ENCODE measurements at regions not wholly inside any gene's neighbourhood (a gene's known extent, or its start where the extent isn't known, plus 50 kb on each side); places are given as distances from the start of the nearest gene placed in this dataset.

- DNase-seq: no peak
These were observed 799.2 kb downstream of the NR2F2 start for GRCh38 chr15:97129674-97130073.

DNA sequence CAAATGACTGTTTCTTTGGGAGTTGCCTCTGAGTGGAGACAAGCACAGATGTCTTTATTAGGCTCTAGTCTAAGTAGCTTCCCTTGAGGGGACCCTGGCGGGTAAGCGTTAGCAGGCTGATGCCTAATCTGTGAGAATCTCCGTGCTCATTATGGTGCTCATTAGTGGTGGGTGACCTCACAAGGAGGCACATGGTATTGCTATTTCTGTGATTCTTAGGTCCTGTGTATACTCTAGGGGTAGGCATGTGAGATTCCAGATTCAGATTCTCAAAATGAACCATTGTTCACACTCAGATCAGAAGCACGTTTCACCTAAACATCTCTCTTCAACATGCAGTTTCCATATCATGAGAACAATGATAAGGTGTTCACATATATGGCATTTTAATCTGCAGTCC, 809.7 kb downstream of the NR2F2 start:
- DNase-seq: no peak

DNA sequence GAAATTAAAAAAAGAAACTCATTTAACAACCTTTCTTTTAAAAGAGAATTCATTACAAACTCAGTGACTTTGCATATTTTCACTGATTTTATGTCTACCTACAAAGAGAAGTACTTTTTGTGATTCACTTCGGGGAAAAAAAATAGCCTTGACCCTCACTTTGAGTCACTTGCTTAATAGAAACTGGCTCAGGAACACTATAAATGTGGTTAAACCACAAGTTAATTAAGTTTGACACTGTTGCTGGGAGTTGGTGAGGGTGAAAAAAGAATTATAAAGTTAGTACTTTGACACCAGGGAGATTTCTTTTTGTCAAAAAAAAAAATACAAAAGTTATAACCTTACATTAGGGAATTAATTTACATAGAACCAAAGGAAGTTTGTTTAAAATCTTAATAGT, 810.9 kb downstream of the NR2F2 start:
- no peak for DNase-seq

DNA sequence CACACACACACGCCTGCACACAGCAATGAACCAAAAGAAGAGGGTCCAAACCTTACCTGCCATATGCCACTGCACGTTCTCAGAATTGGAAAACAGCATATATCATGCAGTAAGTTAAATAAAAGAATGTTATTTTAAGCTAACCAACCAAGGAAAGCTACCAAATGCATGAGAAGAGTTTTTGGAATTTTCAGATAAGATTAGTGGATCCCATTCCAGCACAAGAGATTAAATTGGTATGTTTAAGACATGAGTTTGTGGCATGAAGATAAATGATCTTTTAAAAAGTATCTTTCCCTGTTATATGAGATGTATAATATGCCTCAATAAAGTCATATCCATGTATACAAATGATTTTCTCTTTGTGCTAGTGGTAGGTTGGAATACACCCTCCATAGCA, 811.4 kb downstream of the NR2F2 start:
- DNase-seq: no peak

DNA sequence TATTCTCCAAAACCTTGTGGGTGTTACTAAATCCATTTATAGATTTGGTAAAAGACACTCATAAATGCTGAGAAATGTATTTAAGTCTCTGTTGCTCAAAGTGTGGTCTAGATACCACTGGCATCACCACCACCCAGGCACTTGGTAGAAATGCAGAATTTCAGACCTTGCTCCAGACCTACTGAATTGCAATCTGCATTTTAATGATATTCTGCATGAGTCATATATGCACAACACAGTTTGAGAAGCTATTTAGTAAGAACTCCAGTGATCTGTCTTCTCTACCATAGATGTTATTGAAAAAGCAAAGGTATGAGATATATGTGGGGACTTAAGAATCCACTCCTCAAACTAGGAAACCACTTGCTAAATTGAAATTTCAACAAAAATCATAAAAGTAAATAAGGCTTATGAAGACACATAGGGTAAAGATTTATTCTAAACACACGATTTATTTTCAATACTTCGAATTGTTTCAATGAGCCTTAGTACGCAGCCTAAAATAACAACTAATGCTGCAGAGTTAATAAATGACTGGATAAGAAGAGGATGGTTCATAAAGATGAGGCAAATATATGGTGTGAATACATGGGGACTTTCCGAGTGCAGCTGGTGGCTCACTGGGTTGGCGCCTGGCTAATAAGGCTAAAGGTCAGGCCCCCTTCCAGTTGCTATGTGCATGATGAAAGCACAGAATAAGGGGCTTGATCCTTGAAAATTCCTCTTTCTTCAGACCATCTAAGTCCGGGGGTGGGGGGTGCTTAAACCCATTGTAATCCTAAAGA, 813.3 kb downstream of the NR2F2 start:
- DNase-seq: no peak

DNA sequence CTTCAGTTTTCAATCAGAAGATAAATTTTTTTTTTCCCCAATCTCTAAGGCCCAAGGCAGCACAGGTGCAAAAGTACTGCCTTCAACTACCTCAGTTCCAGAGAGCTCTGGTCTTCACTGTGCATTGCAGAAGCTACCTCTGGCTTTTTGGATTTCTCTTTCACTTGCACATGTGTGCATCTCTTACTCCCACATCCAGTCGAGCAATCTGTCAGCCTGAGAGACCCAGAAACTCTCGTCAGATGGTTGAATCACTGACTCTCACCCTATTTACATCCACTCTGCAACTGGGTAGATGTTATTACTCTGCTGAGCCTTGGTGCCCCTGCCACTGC, 813.8 kb downstream of the NR2F2 start:
- DNase-seq: no peak

GRCh38 chr15:97146929-97147870, 813.3 kb upstream of the ARRDC4 start:
- no peak for DNase-seq

DNA sequence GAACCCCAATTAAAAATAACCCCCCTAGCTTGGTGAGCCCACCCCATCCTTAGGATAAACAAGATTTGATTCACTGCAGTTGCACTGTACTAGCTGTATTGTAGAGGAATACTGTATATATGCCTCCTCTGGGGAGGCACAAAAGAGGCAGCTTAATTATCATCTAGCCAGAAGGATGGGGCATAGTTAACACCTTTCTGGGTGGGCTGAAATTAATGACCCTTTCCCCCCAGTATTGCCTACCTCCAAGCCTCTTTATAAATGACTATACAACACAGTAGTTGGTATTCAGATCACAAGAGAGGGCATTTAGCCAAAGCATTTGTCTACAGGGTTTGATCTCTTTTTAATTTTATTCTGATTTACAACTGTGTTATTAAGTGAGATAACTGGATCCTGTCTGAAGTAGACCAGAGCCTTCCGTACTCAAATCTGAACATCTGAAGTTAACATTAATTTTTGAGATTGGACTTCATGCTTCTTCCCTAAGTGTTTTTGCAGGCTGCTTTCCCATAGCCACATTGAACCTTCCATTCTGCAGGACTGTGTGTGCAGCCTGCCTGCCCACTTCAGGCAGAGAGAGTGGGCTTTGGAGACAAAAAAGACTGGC, 807.0 kb upstream of the ARRDC4 start:
- DNase-seq: no peak

- no peak for DNase-seq
These were observed 803.7 kb upstream of the ARRDC4 start for GRCh38 chr15:97156739-97157265.

- DNase-seq: no peak
These were observed 797.6 kb upstream of the ARRDC4 start for GRCh38 chr15:97162805-97163495.

DNA sequence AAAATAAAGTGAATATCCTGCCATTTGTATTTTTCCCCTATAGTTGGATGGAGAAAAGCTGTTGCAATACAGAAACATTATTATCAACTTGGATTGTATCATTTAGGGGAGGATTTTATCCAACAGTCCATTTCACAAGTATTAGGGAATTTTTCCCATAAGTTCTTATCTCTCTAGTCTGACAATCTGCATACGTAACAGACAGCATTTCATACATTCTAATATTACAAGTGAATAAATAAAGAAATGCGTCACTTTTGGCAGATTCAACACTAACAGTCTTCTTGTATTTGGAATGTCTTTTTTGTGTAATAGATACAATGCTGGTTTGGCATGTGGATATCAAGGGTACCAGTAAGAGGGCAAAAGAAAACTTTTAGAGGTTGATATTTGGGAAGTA, 795.3 kb upstream of the ARRDC4 start:
- DNase-seq: no peak

- DNase-seq: no peak
These were observed 791.6 kb upstream of the ARRDC4 start for GRCh38 chr15:97168704-97169475.

GRCh38 chr15:97171556-97171955, 788.9 kb upstream of the ARRDC4 start:
- no peak for DNase-seq

- DNase-seq: no peak
These were observed 785.5 kb upstream of the ARRDC4 start for GRCh38 chr15:97174886-97175540.

- no peak for DNase-seq
These were observed 783.3 kb upstream of the ARRDC4 start for GRCh38 chr15:97177151-97177577.

DNA sequence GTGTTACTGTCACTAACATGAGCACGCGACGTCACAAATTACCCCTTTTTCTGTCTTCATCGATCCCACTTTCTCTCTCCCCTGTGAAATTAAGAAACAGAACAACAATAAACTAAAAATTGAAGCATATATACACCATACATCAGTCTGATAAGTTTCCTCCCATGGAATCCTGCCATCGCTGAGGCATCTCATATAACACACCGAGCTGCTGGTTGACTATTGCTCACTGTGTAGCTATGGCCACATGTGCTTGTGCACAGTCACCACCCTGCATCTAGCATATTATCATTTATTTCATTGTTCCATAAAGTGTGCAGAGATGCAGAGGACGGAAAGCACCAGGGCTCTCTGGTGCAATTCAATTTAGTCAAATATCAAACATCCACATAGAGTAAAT, 777.9 kb upstream of the ARRDC4 start:
- no peak for DNase-seq

DNA sequence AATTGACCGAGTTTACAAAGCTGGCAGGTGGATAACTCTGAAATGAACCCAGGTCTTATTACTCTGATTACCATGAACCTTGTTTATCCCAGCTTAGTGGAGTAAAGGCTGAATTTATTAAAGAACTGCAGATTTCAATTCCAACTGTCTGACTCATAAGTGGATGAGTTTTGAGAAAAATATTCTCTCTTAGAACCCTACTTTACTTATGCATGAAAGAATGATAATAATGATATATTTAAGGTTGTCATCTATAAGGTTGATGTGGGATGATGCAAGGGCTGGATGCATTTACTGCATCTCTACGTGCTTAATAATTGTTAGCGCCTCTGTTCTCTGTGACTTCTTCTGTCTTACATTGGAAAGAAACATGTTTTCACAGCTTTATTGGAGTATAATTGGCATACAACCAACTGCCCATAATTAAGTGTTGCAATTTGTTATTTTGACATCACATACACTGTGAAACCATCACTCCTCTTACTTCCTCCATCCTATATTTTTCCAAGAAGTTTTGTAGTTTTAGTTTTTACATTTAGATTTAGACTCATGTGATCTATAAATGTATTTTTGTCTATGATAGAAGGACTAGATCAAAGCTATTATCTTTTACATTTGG, 771.2 kb upstream of the ARRDC4 start:
- no peak for DNase-seq

DNA sequence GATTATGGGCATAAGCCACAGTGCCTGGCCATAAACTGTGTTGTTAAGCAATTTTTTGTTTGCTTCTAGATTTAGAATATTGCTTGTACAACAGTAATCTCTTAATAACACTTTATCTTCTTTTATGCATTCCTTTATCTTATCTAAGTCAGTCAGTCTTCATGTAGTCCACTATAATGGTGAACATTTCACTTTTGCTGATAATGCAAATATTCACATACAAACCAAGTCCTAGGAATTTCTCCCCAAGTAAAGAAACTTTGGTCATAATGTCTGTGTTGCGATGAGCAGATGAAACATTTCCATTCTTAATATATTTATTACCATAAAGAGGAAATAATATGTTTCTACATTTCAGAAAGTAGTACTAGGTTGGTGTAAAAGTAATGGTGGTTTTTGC, 765.8 kb upstream of the ARRDC4 start:
- DNase-seq: no peak

DNA sequence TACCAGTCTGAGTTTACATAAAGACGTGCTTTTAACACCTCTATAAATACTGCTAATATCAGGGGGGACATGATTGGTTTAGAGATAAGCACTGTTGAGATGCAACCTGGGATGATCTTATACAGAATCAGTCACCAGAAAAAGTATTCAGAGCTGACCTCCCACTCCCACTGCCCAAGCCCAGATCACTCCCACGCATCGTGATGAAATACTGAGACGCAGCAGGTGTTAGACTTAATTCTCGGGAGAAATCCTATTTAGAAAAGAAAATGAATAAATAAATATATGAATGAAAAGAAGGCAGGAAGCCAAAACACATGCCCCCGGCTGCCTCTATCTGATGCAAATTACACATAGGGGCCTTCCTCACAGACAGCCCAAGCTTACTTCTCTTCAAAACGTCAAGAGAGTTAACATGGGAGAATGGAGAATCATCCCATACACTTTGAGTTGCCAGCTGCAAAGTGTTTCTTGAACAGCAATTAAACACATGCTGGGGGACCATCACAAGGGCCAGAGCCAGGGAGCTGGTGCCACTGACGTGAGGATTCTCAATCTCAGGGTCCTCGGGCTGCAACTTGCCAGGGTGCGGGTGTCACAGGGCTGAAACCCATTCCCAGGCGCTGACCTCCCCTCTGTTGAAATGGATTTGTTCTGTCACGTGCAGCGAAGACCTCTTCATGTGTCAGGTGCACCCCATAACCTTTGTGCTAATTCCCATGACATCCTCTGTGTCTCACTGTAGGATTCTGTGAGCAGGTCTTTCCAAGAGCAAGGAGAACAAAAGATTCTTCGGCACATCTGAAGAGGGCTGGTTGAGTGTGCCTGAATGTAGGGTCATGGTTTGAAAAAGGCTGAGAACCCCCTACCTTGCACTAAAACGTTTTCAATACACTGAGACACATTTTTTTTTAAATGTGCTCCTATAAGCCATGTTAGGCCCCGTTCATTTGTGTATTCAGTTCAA, 764.2 kb upstream of the ARRDC4 start:
- no peak for DNase-seq
